A673 (cell line): ENCODE measurements at regions not wholly inside any gene's neighbourhood (a gene's known extent, or its start where the extent isn't known, plus 50 kb on each side); places are given as distances from the start of the nearest gene placed in this dataset.

ENCODE experiments used
- EZH2 ChIP-seq: fragments of 200-600 bp; sonication (generic); IDR thresholded peaks from 2 replicates; pipeline ENCODE4 v1.6.1; 2017; ENCODE audit warnings: borderline replicate concordance, low read depth, mild to moderate bottlenecking, mixed read lengths, antibody characterized with exemption, low read length; ENCODE audit not compliant: poor library complexity, severe bottlenecking
- TF ChIP-seq, protein P1 (sequence below): fragments of 300-800, 200-600 bp; sonication (generic); conservative IDR thresholded peaks from 2 replicates; pipeline ENCODE4 v1.5.1; 2017; ENCODE audit warnings: low read depth, mild to moderate bottlenecking, antibody characterized with exemption, low read length, moderate library complexity, mixed read lengths

DNA sequence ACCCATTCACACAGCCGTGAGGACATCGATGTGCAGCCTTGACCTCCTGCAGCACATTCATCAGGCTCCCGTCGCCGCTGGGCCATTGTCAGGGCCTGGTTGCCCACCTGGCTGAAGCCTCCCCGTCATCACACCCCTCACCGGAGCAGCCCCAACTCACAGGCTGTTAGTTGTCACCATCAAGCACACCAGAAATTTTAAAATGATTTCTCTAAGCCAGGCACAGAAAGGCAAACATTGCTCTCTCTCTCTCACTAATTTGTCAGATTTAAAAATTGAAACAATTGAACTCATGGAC lies 167.1 kb downstream of the RTP5 start:
- TF ChIP-seq, protein P1, sequence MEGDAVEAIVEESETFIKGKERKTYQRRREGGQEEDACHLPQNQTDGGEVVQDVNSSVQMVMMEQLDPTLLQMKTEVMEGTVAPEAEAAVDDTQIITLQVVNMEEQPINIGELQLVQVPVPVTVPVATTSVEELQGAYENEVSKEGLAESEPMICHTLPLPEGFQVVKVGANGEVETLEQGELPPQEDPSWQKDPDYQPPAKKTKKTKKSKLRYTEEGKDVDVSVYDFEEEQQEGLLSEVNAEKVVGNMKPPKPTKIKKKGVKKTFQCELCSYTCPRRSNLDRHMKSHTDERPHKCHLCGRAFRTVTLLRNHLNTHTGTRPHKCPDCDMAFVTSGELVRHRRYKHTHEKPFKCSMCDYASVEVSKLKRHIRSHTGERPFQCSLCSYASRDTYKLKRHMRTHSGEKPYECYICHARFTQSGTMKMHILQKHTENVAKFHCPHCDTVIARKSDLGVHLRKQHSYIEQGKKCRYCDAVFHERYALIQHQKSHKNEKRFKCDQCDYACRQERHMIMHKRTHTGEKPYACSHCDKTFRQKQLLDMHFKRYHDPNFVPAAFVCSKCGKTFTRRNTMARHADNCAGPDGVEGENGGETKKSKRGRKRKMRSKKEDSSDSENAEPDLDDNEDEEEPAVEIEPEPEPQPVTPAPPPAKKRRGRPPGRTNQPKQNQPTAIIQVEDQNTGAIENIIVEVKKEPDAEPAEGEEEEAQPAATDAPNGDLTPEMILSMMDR, result no peak
- TF ChIP-seq EZH2, result no peak
